GM12878 (cell line): ENCODE measurements at regions not wholly inside any gene's neighbourhood (a gene's known extent, or its start where the extent isn't known, plus 50 kb on each side); places are given as distances from the start of the nearest gene placed in this dataset.

Source experiments
- BCL11A ChIP-seq: IDR thresholded peaks from 2 replicates; pipeline ENCODE4 v1.6.1; 2011; ENCODE audit warnings: low read depth, low read length
- BRCA1 ChIP-seq: IDR thresholded peaks from 2 replicates; pipeline ENCODE4 v1.6.1; 2011; ENCODE audit warnings: low read depth, low read length, improper control_type of control experiment
- CREB1 ChIP-seq: IDR thresholded peaks from 2 replicates; pipeline ENCODE4 v1.6.1; 2012; ENCODE audit warnings: low read depth, mild to moderate bottlenecking, inconsistent platforms
- E2F8 ChIP-seq: fragments of 450-650 bp; IDR thresholded peaks from 2 replicates; pipeline ENCODE4 v1.6.1; 2018; ENCODE audit warnings: mild to moderate bottlenecking, low read depth, moderate library complexity; ENCODE audit not compliant: partially characterized antibody
- ELK1 ChIP-seq: IDR thresholded peaks from 2 replicates; pipeline ENCODE4 v1.6.1; 2012; ENCODE audit warnings: low read depth, low read length, improper control_type of control experiment
- KDM1A ChIP-seq: fragments of 200-600 bp; sonication (generic); IDR thresholded peaks from 2 replicates; pipeline ENCODE4 v1.6.1; 2016; ENCODE audit warnings: borderline replicate concordance
- MLLT1 ChIP-seq: fragments of 450-650 bp; IDR thresholded peaks from 2 replicates; pipeline ENCODE4 v1.6.1; 2016; ENCODE audit warnings: mild to moderate bottlenecking
- MTA3 ChIP-seq: IDR thresholded peaks from 2 replicates; pipeline ENCODE4 v1.6.1; 2012; ENCODE audit warnings: low read length, inconsistent platforms, borderline replicate concordance
- PBX3 ChIP-seq: IDR thresholded peaks from 2 replicates; pipeline ENCODE4 v1.6.1; 2011; ENCODE audit warnings: mild to moderate bottlenecking, low read depth, low read length, moderate library complexity; ENCODE audit not compliant: insufficient replicate concordance
- POU2F2 ChIP-seq: IDR thresholded peaks from 3 replicates; pipeline ENCODE4 v1.6.1; 2011; ENCODE audit warnings: low read depth, mild to moderate bottlenecking, low read length, borderline replicate concordance
- PRDM15 ChIP-seq: fragments of 450-650 bp; formaldehyde crosslinking; IDR thresholded peaks from 2 replicates; pipeline ENCODE4 v1.4.0; 2020; ENCODE audit warnings: mild to moderate bottlenecking, moderate library complexity
- RAD51 ChIP-seq: fragments of 450-650 bp; IDR thresholded peaks from 2 replicates; pipeline ENCODE4 v1.6.1; 2016; ENCODE audit warnings: moderate library complexity, mild to moderate bottlenecking, inconsistent platforms
- RBBP5 ChIP-seq: fragments of 200-600 bp; sonication (generic); conservative IDR thresholded peaks from 2 replicates; pipeline ENCODE4 v1.6.1; 2016
- RELB ChIP-seq: fragments of 450-650 bp; IDR thresholded peaks from 2 replicates; pipeline ENCODE4 v1.6.1; 2017; ENCODE audit warnings: low read depth, mild to moderate bottlenecking, moderate library complexity
- SIN3A ChIP-seq: IDR thresholded peaks from 2 replicates; pipeline ENCODE4 v1.6.1; 2012; ENCODE audit warnings: low read depth, low read length, improper control_type of control experiment
- SMAD1 ChIP-seq: fragments of 450-650 bp; IDR thresholded peaks from 2 replicates; pipeline ENCODE4 v1.6.1; 2018; ENCODE audit warnings: mild to moderate bottlenecking, low read depth; ENCODE audit not compliant: partially characterized antibody
- SPI1 ChIP-seq: IDR thresholded peaks from 2 replicates; pipeline ENCODE4 v1.6.1; 2011; ENCODE audit warnings: low read depth, mild to moderate bottlenecking, low read length, moderate library complexity, borderline replicate concordance; ENCODE audit not compliant: insufficient read depth
- TBL1XR1 ChIP-seq: IDR thresholded peaks from 2 replicates; pipeline ENCODE4 v1.6.1; 2012; ENCODE audit warnings: low read depth, low read length, improper control_type of control experiment
- ZBED1 ChIP-seq: IDR thresholded peaks from 2 replicates; pipeline ENCODE4 v1.6.1; 2016; ENCODE audit warnings: borderline replicate concordance
- ZNF207 ChIP-seq: fragments of 450-650 bp; IDR thresholded peaks from 2 replicates; pipeline ENCODE4 v1.6.1; 2014; ENCODE audit warnings: antibody characterized with exemption, mild to moderate bottlenecking, borderline replicate concordance

- TF ChIP-seq PBX3 (peak; percentile 45), CREB1 (no peak), SIN3A (no peak), POU2F2 (peak; percentile 42; the same call in 1 of the 3 replicates), MTA3 (no peak), RAD51 (no peak), BRCA1 (no peak), MLLT1 (no peak), RELB (peak; percentile 54; the same call in 1 of the 2 replicates), RBBP5 (no peak), SPI1 (0 out of 2 replicates have a peak, but pooled peaks have one; percentile 34), SMAD1 (no peak), KDM1A (no peak), TBL1XR1 (no peak), ELK1 (no peak), PRDM15 (CRISPR knock-in tag) (no peak), E2F8 (no peak), ZBED1 (no peak), ZNF207 (no peak), BCL11A (no peak)
These were observed 369.6 kb upstream of the CADM1 start (continued) for GRCh38 chr11:115873813-115874212.
